H1 (cell line): ENCODE measurements at regions not wholly inside any gene's neighbourhood (a gene's known extent, or its start where the extent isn't known, plus 50 kb on each side); places are given as distances from the start of the nearest gene placed in this dataset.

Experiments used
- BCL11A ChIP-seq, 2 experiments: IDR thresholded peaks; one replicate each; pipeline ENCODE4 v1.6.1; 2011; ENCODE audit warnings: low read depth in 2 of 2, low read length in 2 of 2, mild to moderate bottlenecking in 2 of 2
- BRCA1 ChIP-seq: IDR thresholded peaks from 2 replicates; pipeline ENCODE4 v1.6.1; 2012; ENCODE audit warnings: low read depth, low read length, improper control_type of control experiment
- CHD7 ChIP-seq: fragments of 300-600 bp; sonication (generic); IDR thresholded peaks from 2 replicates; pipeline ENCODE4 v1.7.1; 2012; ENCODE audit warnings: low read length, moderate library complexity, mild to moderate bottlenecking, inconsistent platforms; ENCODE audit not compliant: insufficient replicate concordance
- CTBP2 ChIP-seq: IDR thresholded peaks from 2 replicates; pipeline ENCODE4 v1.7.0; 2011; ENCODE audit warnings: borderline replicate concordance, mild to moderate bottlenecking, moderate library complexity, mixed read lengths, low read length; ENCODE audit not compliant: insufficient read depth, insufficient read length
- SIX5 ChIP-seq: IDR thresholded peaks from 2 replicates; pipeline ENCODE4 v1.6.1; 2011; ENCODE audit warnings: mild to moderate bottlenecking, low read depth, low read length
- TAF1 ChIP-seq: IDR thresholded peaks from 2 replicates; pipeline ENCODE4 v1.6.1; 2011; ENCODE audit warnings: mild to moderate bottlenecking, low read depth, low read length

- TF ChIP-seq SIX5 (no peak), TAF1 (no peak), CTBP2 (no peak), CHD7 (no peak), BCL11A (IDR thresholded peaks at IDR 0.05; ENCODE audit: low read depth in 2 of 2, low read length in 2 of 2) (no peak), BRCA1 (no peak)
These were observed 91.9 kb upstream of the FOXP4 start (continued) for GRCh38 chr6:41454189-41454789.
